Liver (tissue), 8 donors: ENCODE measurements at regions not wholly inside any gene's neighbourhood (a gene's known extent, or its start where the extent isn't known, plus 50 kb on each side); places are given as distances from the start of the nearest gene placed in this dataset.

ENCODE experiments used
- DNase-seq: peaks from one replicate; pipeline ENCODE4 v3.0.0-alpha.2; 2017; ENCODE audit warnings: low spot score
- H3K27ac ChIP-seq, 2 donors: one replicate each; pipeline ENCODE4 v1.7.0; 2013; ENCODE audit warnings: inconsistent platforms in 2 of 2, low read length in 2 of 2, control low read depth in 1 of 2, low read depth in 1 of 2, mild to moderate bottlenecking in 1 of 2
- H3K27me3 ChIP-seq, 4 donors: one replicate each; pipeline versions ENCODE4 v1.6.1 to v1.7.0; 2013; ENCODE audit warnings: low read length in 3 of 4, inconsistent platforms in 1 of 4, mild to moderate bottlenecking in 1 of 4, moderate library complexity in 1 of 4; ENCODE audit not compliant: control insufficient read depth in 4 of 4, insufficient read depth in 4 of 4
- H3K36me3 ChIP-seq, 4 donors: one replicate each; pipeline versions ENCODE4 v1.6.1 to v1.7.0; 2013; ENCODE audit warnings: low read length in 3 of 4, mild to moderate bottlenecking in 3 of 4, low read depth in 1 of 4, moderate library complexity in 1 of 4; ENCODE audit not compliant: control insufficient read depth in 4 of 4, insufficient read depth in 3 of 4
- H3K4me1 ChIP-seq, 4 donors: one replicate each; pipeline versions ENCODE4 v1.6.1 to v1.7.0; 2013; ENCODE audit warnings: low read length in 3 of 4, mild to moderate bottlenecking in 3 of 4, moderate library complexity in 1 of 4; ENCODE audit not compliant: control insufficient read depth in 4 of 4, insufficient read depth in 4 of 4
- H3K4me3 ChIP-seq, 3 donors: one replicate each; pipeline versions ENCODE4 v1.6.1 to v1.7.0; 2013; ENCODE audit warnings: low read length in 3 of 3, control low read depth in 1 of 3, low read depth in 1 of 3, mild to moderate bottlenecking in 1 of 3
- H3K9ac ChIP-seq, 2 donors: one replicate each; pipeline ENCODE4 v1.7.0; 2013; ENCODE audit warnings: low read length in 2 of 2, mild to moderate bottlenecking in 2 of 2, moderate library complexity in 2 of 2, control low read depth in 1 of 2, low read depth in 1 of 2
- H3K9me3 ChIP-seq, 4 donors: one replicate each; pipeline versions ENCODE4 v1.6.1 to v1.7.0; 2013; ENCODE audit warnings: low read length in 3 of 4; ENCODE audit not compliant: control insufficient read depth in 4 of 4
- EGR1 ChIP-seq, 2 donors: IDR thresholded peaks; 2 replicates each; pipeline ENCODE4 v1.6.1; 2016 to 2018; ENCODE audit warnings: antibody characterized with exemption in 2 of 2, low read depth in 2 of 2
- FOXA1 ChIP-seq: IDR thresholded peaks from 2 replicates; pipeline ENCODE4 v1.6.1; 2016; ENCODE audit warnings: antibody characterized with exemption
- FOXA2 ChIP-seq: IDR thresholded peaks from 2 replicates; pipeline ENCODE4 v1.6.1; 2016; ENCODE audit warnings: antibody characterized with exemption
- HNF4A ChIP-seq, 2 donors: conservative IDR thresholded peaks; 2 replicates each; pipeline ENCODE4 v1.6.1; 2016; ENCODE audit warnings: antibody characterized with exemption in 2 of 2, mild to moderate bottlenecking in 2 of 2
- JUND ChIP-seq, 2 donors: IDR thresholded peaks; 2 replicates each; pipeline ENCODE4 v1.6.1; 2016; ENCODE audit warnings: antibody characterized with exemption in 2 of 2
- RAD21 ChIP-seq, 2 donors: IDR thresholded peaks; 2 replicates each; pipeline ENCODE4 v1.6.1; 2016; ENCODE audit warnings: antibody characterized with exemption in 2 of 2, mild to moderate bottlenecking in 2 of 2
- RXRA ChIP-seq, 2 donors: IDR thresholded peaks; 2 replicates each; pipeline ENCODE4 v1.6.1; 2017 to 2018; ENCODE audit warnings: antibody characterized with exemption in 2 of 2, mild to moderate bottlenecking in 1 of 2
- SP1 ChIP-seq: IDR thresholded peaks from 2 replicates; pipeline ENCODE4 v1.6.1; 2018; ENCODE audit warnings: antibody characterized with exemption, mild to moderate bottlenecking
- TAF1 ChIP-seq: conservative IDR thresholded peaks from 2 replicates; pipeline ENCODE4 v1.6.1; 2016; ENCODE audit warnings: antibody characterized with exemption, mild to moderate bottlenecking
- YY1 ChIP-seq: IDR thresholded peaks from 2 replicates; pipeline ENCODE4 v1.6.1; 2016; ENCODE audit warnings: antibody characterized with exemption, mild to moderate bottlenecking
- WGBS: extraction: QIAGEN DNeasy Blood & Tissue Kit; methylation state at CpG from one replicate; pipeline ENCODE4 v1.1.7; 2013; 5-methylcytosine and 5-hydroxymethylcytosine counted together
- TF ChIP-seq, protein P1 (sequence below): IDR thresholded peaks from 2 replicates; pipeline ENCODE4 v1.6.1; 2016; ENCODE audit warnings: antibody characterized with exemption, mild to moderate bottlenecking
- TF ChIP-seq, protein P2 (sequence below): IDR thresholded peaks from 2 replicates; pipeline ENCODE4 v1.6.1; 2016; ENCODE audit warnings: antibody characterized with exemption
- TF ChIP-seq, protein P3 (sequence below): IDR thresholded peaks from 2 replicates; pipeline ENCODE4 v1.6.1; 2016; ENCODE audit warnings: antibody characterized with exemption
- TF ChIP-seq, protein P4 (sequence below): fragments of 150-350 bp; IDR thresholded peaks from 2 replicates; pipeline ENCODE4 v1.5.1; 2017; ENCODE audit warnings: improper control_type of control experiment, low read depth, low read length; ENCODE audit not compliant: missing input control
- TF ChIP-seq, protein P5 (sequence below): IDR thresholded peaks from 2 replicates; pipeline ENCODE4 v1.6.1; 2016; ENCODE audit warnings: antibody characterized with exemption
- donor health status: healthy.
- donor health status: healthy.
- donor health status: healthy.
- donor health status: healthy.
- donor health status: healthy.

DNA sequence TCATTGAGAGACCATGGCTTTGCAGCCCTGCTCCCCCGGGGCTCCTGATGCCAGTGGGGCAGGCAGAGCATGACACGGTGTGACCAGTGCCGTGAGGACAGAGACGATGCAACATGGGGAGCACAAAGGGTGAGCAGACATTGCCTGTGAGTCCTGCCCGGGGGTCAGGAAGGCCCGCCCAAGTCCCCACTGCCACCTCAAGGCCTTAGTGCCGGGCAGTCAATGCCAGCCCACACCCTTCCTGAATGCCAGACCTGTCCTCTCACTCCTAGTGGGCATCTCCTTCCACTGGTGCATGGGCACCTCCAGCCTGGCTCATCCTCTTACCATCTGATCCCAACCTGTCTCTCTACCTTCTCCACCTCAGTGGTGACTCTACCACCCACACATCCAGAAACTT lies 157.9 kb upstream of the ZMIZ1 start:
- no peaks in the 10 kb centered on the region for H3K36me3 ChIP-seq
- H3K9me3 ChIP-seq: no peaks in the 10 kb centered on the region
- DNase-seq: no peak
- 95% methylated on average over 7 of the region's 7 CpGs for WGBS
- H3K27me3 ChIP-seq: no peaks in the 10 kb centered on the region
- no peak overlapping the region for H3K4me3 ChIP-seq
- H3K9ac ChIP-seq: no peak overlapping the region
- no peak overlapping the region for H3K27ac ChIP-seq
- peaks cover 3 to 28% (median 21%) of the 10 kb centered on the region in 4 donors for H3K4me1 ChIP-seq
- TF ChIP-seq JUND (IDR thresholded peaks at IDR 0.05) (no peak), YY1 (no peak), FOXA1 (no peak), EGR1 (IDR thresholded peaks at IDR 0.05; ENCODE audit: low read depth in 2 of 2) (no peak)

DNA sequence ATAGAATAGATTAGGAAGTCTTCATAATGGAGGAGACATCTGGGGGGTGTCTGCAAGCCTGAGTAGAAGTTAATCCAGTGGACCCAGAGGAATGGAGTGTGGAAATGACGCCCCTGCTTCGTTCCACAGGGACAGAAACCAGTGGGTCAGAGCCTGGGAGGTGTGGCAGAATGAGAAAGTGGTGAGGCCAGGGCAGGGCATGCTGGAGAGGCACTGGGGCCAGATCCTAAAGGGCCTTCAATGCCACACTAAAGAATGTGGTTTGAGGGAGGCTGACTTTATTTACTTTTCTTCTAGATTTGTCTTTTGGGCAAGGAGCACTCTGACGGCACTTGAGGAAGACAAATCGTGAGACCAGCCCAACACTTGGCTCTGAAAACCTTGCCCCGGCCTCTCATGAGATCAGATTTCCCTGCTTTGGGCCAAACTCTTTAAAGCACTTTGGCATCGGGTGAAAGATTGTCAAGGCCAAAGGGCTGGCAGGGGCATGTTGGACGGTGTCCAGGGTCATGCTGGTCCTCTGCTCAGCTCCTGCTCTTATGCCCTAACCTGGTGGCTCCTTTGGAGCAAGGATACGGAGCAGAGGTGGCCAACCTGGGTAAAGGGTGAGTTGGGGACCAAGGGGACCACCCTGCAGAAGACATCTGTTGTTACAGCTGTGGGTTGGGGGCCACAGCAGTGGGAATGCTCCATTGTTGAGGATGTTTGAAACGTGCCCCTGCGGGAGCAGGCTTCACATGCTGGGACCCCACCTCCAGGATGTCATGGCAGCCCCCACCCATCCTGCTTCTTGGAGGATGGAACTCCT lies 157.0 kb upstream of the ZMIZ1 start:
- H3K27me3 ChIP-seq: no peaks in the 10 kb centered on the region
- H3K9me3 ChIP-seq: no peaks in the 10 kb centered on the region
- no peaks in the 10 kb centered on the region for H3K36me3 ChIP-seq
- no peak for DNase-seq
- peaks cover 3 to 28% (median 21%) of the 10 kb centered on the region in 4 donors for H3K4me1 ChIP-seq
- TF ChIP-seq HNF4A (conservative IDR thresholded peaks at IDR 0.05) (peak; percentile 57 to 77), JUND (IDR thresholded peaks at IDR 0.05) (peak in 1 of 2 donors; percentile 11), RXRA (IDR thresholded peaks at IDR 0.05) (peak; percentile 36 to 68), RAD21 (IDR thresholded peaks at IDR 0.05) (peak in 1 of 2 donors; percentile 20), FOXA1 (no peak), EGR1 (IDR thresholded peaks at IDR 0.05; ENCODE audit: low read depth in 2 of 2) (no peak)
- TF ChIP-seq, protein P1, sequence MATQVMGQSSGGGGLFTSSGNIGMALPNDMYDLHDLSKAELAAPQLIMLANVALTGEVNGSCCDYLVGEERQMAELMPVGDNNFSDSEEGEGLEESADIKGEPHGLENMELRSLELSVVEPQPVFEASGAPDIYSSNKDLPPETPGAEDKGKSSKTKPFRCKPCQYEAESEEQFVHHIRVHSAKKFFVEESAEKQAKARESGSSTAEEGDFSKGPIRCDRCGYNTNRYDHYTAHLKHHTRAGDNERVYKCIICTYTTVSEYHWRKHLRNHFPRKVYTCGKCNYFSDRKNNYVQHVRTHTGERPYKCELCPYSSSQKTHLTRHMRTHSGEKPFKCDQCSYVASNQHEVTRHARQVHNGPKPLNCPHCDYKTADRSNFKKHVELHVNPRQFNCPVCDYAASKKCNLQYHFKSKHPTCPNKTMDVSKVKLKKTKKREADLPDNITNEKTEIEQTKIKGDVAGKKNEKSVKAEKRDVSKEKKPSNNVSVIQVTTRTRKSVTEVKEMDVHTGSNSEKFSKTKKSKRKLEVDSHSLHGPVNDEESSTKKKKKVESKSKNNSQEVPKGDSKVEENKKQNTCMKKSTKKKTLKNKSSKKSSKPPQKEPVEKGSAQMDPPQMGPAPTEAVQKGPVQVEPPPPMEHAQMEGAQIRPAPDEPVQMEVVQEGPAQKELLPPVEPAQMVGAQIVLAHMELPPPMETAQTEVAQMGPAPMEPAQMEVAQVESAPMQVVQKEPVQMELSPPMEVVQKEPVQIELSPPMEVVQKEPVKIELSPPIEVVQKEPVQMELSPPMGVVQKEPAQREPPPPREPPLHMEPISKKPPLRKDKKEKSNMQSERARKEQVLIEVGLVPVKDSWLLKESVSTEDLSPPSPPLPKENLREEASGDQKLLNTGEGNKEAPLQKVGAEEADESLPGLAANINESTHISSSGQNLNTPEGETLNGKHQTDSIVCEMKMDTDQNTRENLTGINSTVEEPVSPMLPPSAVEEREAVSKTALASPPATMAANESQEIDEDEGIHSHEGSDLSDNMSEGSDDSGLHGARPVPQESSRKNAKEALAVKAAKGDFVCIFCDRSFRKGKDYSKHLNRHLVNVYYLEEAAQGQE: no peak
- no peak overlapping the region for H3K27ac ChIP-seq
- no peak overlapping the region for H3K9ac ChIP-seq
- WGBS: 51% methylated on average over 10 of the region's 10 CpGs
- H3K4me3 ChIP-seq: no peak overlapping the region

DNA sequence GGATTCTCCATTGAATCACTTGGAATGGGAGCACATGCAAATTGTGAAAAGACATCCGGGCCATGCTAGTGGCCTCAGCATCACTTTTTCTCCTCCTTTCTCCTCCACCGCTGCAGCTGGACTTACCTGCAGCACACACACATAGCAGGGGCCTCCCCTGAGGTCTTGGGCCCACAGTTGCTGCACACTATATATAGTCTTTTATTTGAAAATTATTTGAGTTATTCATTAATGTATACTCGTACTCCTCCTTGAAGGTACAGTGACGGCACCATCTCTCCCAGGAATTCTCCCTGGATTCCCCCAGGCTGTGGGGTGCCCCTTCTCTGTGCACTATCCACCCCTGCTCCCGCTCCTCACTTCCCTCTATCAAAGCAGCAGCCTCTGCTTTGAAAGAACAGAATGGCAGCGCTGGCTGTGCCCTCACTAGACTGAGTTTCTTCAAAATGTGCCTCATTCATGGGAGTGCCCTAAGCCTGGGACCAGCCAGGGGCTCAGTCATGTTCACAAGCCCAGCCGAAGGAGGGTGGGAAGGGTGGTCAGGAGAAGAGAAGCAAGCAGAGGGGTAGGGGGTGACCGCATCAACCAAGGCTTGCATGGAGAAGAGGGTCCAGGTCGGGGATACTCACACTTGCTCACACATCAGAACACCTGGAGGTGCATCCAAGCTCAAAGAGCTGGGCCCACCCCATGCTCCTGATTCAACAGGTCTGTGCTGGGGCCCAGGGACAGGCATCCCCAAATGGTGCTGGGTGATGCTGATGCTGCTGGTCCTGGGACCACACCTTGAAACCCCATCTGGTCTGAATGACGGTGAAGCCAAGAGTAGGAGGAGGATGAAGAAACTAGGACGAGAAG lies 156.2 kb upstream of the ZMIZ1 start:
- Histone ChIP-seq H3K9ac (no peak overlapping the region), H3K4me1 (peaks cover 3 to 28% (median 21%) of the 10 kb centered on the region in 4 donors), H3K36me3 (no peaks in the 10 kb centered on the region), H3K9me3 (no peaks in the 10 kb centered on the region), H3K27ac (no peak overlapping the region), H3K4me3 (no peak overlapping the region), H3K27me3 (no peaks in the 10 kb centered on the region)
- TF ChIP-seq, protein P2, sequence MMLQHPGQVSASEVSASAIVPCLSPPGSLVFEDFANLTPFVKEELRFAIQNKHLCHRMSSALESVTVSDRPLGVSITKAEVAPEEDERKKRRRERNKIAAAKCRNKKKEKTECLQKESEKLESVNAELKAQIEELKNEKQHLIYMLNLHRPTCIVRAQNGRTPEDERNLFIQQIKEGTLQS: no peak
- TF ChIP-seq, protein P3, sequence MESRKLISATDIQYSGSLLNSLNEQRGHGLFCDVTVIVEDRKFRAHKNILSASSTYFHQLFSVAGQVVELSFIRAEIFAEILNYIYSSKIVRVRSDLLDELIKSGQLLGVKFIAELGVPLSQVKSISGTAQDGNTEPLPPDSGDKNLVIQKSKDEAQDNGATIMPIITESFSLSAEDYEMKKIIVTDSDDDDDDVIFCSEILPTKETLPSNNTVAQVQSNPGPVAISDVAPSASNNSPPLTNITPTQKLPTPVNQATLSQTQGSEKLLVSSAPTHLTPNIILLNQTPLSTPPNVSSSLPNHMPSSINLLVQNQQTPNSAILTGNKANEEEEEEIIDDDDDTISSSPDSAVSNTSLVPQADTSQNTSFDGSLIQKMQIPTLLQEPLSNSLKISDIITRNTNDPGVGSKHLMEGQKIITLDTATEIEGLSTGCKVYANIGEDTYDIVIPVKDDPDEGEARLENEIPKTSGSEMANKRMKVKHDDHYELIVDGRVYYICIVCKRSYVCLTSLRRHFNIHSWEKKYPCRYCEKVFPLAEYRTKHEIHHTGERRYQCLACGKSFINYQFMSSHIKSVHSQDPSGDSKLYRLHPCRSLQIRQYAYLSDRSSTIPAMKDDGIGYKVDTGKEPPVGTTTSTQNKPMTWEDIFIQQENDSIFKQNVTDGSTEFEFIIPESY: no peak
- TF ChIP-seq FOXA2: no peak
- no peak for TF ChIP-seq YY1
- TF ChIP-seq TAF1: no peak
- TF ChIP-seq HNF4A (conservative IDR thresholded peaks at IDR 0.05): no peak
- TF ChIP-seq, protein P4, sequence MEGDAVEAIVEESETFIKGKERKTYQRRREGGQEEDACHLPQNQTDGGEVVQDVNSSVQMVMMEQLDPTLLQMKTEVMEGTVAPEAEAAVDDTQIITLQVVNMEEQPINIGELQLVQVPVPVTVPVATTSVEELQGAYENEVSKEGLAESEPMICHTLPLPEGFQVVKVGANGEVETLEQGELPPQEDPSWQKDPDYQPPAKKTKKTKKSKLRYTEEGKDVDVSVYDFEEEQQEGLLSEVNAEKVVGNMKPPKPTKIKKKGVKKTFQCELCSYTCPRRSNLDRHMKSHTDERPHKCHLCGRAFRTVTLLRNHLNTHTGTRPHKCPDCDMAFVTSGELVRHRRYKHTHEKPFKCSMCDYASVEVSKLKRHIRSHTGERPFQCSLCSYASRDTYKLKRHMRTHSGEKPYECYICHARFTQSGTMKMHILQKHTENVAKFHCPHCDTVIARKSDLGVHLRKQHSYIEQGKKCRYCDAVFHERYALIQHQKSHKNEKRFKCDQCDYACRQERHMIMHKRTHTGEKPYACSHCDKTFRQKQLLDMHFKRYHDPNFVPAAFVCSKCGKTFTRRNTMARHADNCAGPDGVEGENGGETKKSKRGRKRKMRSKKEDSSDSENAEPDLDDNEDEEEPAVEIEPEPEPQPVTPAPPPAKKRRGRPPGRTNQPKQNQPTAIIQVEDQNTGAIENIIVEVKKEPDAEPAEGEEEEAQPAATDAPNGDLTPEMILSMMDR: no peak
- TF ChIP-seq SP1: no peak
- TF ChIP-seq, protein P5, sequence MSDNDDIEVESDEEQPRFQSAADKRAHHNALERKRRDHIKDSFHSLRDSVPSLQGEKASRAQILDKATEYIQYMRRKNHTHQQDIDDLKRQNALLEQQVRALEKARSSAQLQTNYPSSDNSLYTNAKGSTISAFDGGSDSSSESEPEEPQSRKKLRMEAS: no peak
- no peak for DNase-seq
- WGBS: 79% methylated on average over 11 of the region's 11 CpGs
